Chondrocyte (in vitro differentiated cells): ENCODE measurements at regions not wholly inside any gene's neighbourhood (a gene's known extent, or its start where the extent isn't known, plus 50 kb on each side); places are given as distances from the start of the nearest gene placed in this dataset.
A peak's percentile ranks its signal among the peaks of the same experiment; 100 is the strongest.

Experiments used
- DNase-seq: peaks from one replicate; pipeline ENCODE4 v3.0.0; 2021; ENCODE audit warnings: mixed read lengths, low spot score
- H3K27ac Mint-ChIP-seq: one replicate; pipeline ENCODE4 v1.8.0; 2021; ENCODE audit warnings: mild to moderate bottlenecking, moderate library complexity, mixed read lengths; ENCODE audit not compliant: unreplicated experiment
- H3K27me3 Mint-ChIP-seq: 2 replicates; pipeline ENCODE4 v1.8.0; 2021; ENCODE audit warnings: low read depth, mixed read lengths
- H3K36me3 Mint-ChIP-seq: 2 replicates; pipeline ENCODE4 v1.8.0; 2021; ENCODE audit warnings: low read depth, mixed read lengths
- H3K4me1 Mint-ChIP-seq: 2 replicates; pipeline ENCODE4 v1.8.0; 2021; ENCODE audit warnings: low read depth, mild to moderate bottlenecking, mixed read lengths
- H3K4me3 Mint-ChIP-seq: one replicate; pipeline ENCODE4 v1.8.0; 2021; ENCODE audit warnings: mild to moderate bottlenecking, moderate library complexity, mixed read lengths; ENCODE audit not compliant: unreplicated experiment
- H3K9me3 Mint-ChIP-seq: 2 replicates; pipeline ENCODE4 v1.8.0; 2021; ENCODE audit warnings: low read depth, mixed read lengths
- CTCF ChIP-seq: fragments of 200-600 bp; sonication (generic); IDR thresholded peaks from 2 replicates; pipeline ENCODE4 v1.5.0; 2021; ENCODE audit warnings: antibody characterized with exemption, mild to moderate bottlenecking, moderate library complexity

GRCh38 chr2:142687509-142687908, 190.0 kb upstream of the KYNU start:
- TF ChIP-seq CTCF = no peak
- H3K27me3 Mint-ChIP-seq = no peaks in the 10 kb centered on the region
- no peak overlapping the region for H3K27ac Mint-ChIP-seq
- no peak overlapping the region for H3K4me3 Mint-ChIP-seq
- H3K4me1 Mint-ChIP-seq = no peaks in the 10 kb centered on the region
- no peaks in the 10 kb centered on the region for H3K36me3 Mint-ChIP-seq
- no peaks in the 10 kb centered on the region for H3K9me3 Mint-ChIP-seq
- DNase-seq = no peak

- H3K9me3 Mint-ChIP-seq = no peaks in the 10 kb centered on the region
- H3K4me1 Mint-ChIP-seq = no peaks in the 10 kb centered on the region
- H3K4me3 Mint-ChIP-seq = no peak overlapping the region
- DNase-seq = no peak
- H3K27me3 Mint-ChIP-seq = no peaks in the 10 kb centered on the region
- no peaks in the 10 kb centered on the region for H3K36me3 Mint-ChIP-seq
- no peak overlapping the region for H3K27ac Mint-ChIP-seq
- TF ChIP-seq CTCF = no peak
These were observed 190.4 kb upstream of the KYNU start for GRCh38 chr2:142687075-142687474.

- Mint-ChIP-seq H3K27ac (no peak overlapping the region), H3K27me3 (peaks cover 2% of the 10 kb centered on the region), H3K4me3 (no peak overlapping the region), H3K9me3 (no peaks in the 10 kb centered on the region), H3K4me1 (no peaks in the 10 kb centered on the region), H3K36me3 (no peaks in the 10 kb centered on the region)
- no peak for TF ChIP-seq CTCF
- DNase-seq = no peak
These were observed 192.8 kb upstream of the KYNU start for GRCh38 chr2:142684667-142685066.

DNA sequence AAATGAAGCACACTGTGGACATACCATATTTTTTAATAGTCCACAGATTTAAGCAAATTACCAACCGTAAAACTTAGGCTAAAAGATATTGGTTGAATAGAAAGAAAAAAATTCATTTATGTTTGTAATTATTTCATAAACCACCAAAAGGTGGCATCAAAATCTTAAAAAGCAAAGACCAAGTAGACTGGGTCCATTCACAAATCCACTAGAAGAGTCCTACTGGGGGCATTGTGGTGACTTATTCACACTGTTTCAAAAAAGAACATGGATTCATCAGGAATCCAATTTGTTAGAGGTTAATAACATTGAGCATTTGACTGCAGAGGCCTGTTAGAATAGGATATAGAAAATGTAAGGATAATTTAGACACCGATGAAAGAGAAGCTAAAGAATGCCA, 194.9 kb upstream of the KYNU start:
- Mint-ChIP-seq H3K4me3 (no peak overlapping the region), H3K27me3 (peaks cover 2% of the 10 kb centered on the region), H3K36me3 (no peaks in the 10 kb centered on the region), H3K9me3 (no peaks in the 10 kb centered on the region), H3K4me1 (peaks cover 4% of the 10 kb centered on the region), H3K27ac (no peak overlapping the region)
- DNase-seq = no peak
- peak; percentile 90 for TF ChIP-seq CTCF

DNA sequence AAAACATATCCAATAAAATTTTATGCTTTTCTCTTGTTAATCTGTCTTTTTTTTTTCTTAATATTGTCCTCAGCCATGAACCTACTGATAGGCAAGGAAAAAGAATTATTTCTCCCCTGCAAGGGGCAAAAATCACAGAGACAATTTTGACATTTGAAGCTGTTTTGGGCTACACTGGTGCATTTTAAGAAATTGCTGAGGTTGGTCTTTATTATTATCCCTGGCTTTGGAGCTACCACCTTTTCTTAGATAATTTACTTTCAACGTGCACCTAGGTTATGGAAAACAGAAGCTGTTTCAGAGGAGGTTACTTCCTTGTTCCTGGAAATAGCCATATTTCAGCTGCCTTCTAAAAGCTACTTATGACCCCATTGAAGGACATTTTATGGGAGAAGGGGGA, 195.5 kb upstream of the KYNU start:
- H3K27me3 Mint-ChIP-seq = peaks cover 2% of the 10 kb centered on the region
- no peak for TF ChIP-seq CTCF
- no peak for DNase-seq
- H3K27ac Mint-ChIP-seq = no peak overlapping the region
- H3K4me1 Mint-ChIP-seq = peaks cover 4% of the 10 kb centered on the region
- no peaks in the 10 kb centered on the region for H3K9me3 Mint-ChIP-seq
- no peak overlapping the region for H3K4me3 Mint-ChIP-seq
- H3K36me3 Mint-ChIP-seq = no peaks in the 10 kb centered on the region
